HG03558 (cell line): ENCODE measurements at regions not wholly inside any gene's neighbourhood (a gene's known extent, or its start where the extent isn't known, plus 50 kb on each side); places are given as distances from the start of the nearest gene placed in this dataset.
"Not testable (repeated sequence)": the region's sequence is repeated elsewhere in the genome, so short reads cannot be mapped to it uniquely, and the experiment has no call there.

Source experiments
- ATAC-seq: cut with Tn5 transposase; IDR thresholded peaks from one replicate; pipeline ENCODE4 v1.9.1; 2021; ENCODE audit warnings: moderate number of reproducible peaks; ENCODE audit not compliant: unreplicated experiment; ENCODE audit errors: extremely low read depth

DNA sequence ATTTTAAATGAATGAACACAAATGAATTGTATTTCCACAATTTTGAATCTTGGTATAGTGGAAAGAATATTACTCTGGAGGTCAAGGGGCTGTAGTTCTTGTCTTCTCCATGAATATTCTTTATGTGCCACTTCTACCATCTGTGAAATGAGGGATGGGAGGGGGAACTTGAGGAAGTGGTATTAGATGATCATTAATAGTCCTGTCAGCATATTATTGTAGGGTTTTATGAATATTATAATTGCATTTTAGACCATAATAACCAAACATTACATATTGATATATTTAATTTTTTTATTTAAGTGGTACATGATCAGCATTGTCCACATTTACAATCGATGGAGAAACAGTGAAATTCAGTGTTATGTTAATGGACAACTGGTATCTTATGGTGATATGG lies 205.8 kb downstream of the CCDC74A start:
- not testable (repeated sequence) for ATAC-seq

DNA sequence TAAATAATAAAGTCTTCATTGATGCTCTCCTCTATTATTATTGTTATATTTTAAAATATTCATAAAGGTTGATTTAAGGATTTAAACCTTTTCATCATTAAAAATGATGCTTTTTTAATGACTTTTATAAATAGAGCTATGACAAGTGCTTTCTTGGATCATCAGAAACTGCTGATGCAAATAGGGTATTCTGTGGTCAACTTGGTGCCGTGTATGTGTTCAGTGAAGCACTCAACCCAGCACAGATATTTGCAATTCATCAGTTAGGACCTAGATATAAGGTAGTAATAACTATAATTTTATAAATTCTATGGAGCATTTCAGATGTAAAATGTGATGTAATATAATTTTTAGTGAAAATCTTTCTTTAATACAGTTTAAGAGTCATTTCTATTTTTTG lies 208.7 kb downstream of the CCDC74A start:
- peak; percentile 89 for ATAC-seq

- ATAC-seq: not testable (repeated sequence)
Observed at GRCh38 chr2:131738533-131738932, 210.8 kb downstream of the CCDC74A start.

DNA sequence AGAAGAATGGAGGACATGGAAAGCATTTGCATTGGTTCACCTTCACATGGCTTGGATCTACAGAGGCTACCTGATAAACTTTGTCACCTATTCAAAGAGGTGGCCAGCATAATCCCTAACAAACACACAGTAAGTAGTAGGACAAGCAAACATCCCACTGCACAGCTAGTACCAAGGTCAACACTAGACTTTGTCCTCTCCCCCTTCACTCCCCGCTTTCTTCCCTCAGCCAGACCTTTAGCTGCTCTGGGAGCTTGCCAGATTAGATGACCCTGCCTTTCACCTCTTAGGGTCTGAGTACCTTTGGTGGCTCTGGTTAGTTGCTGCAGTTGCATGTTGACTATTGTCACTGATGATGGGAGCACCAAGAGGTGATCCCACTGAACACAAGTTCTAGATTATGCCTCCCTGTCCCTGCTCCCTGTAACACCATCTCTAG lies 211.3 kb downstream of the CCDC74A start:
- not testable (repeated sequence) for ATAC-seq

GRCh38 chr2:131753640-131754561 lies 226.2 kb downstream of the CCDC74A start:
- no peak for ATAC-seq

DNA sequence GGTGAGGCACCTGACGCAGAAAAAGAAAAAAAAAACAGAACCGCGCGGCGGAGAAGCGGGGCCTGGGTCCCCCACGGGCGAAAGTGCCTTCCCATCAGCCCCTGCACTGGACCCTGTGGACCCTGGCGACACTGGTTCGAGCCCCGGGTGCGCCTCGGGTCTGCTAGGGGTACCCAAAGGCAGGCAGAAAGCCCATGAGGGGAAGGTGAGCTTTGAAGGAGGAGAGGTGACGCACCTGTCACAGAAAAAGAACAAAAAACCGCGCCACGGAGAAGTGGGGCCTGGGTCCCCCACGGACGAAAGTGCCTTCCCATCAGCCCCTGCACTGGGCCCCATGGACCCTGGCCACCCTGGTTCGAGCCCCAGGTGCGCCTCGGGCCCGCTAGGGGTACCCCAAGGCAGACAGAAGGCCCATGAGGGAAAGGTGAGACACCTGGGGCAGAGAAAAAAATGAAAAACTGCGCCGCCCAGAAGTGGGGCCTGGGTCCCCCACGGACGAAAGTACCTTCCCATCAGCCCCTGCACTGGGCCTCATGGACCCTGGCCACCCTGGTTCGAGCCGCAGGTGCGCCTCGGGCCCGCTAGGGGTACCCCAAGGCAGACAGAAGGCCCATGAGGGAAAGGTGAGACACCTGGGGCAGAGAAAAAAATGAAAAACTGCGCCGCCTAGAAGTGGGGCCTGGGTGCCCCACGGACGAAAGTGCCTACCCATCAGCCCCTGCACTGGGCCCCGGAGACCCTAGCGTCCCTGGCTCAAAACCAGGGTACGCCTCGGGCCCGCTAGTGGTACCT lies 227.4 kb downstream of the CCDC74A start:
- no peak for ATAC-seq

GRCh38 chr2:131756141-131756907 lies 228.6 kb downstream of the CCDC74A start:
- ATAC-seq: no peak

- not testable (repeated sequence) for ATAC-seq
Observed at GRCh38 chr2:131758941-131759340, 231.3 kb downstream of the CCDC74A start.

DNA sequence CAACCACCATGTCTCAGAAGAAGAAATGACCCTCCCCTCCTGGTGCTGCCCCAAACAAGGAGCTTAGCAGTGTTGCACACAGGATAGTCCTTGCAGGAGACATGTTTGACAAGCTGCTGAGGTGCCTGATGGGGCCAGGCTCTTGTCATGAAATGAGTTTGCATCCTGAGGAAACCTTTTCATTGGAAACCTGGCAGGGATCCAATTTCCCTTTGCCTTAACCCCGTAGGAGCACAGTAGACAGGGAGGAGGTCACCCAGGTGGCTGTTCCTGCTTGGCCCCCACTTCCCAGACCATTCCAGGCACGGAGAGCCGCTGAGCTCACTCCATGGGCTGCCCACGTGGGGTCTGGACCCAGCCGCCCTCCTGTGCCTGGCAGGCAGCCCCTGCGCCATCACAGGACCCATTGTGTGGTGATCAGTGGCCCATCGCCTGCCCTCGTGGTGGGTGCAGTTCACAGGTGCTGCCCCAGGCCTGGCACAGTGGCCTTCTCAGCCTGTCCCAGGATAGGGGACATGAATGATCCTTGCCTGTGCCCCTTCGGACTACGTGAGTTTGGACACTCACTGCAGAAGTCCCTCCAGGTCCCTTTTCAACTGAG lies 247.4 kb downstream of the CCDC74A start:
- ATAC-seq: not testable (repeated sequence)

DNA sequence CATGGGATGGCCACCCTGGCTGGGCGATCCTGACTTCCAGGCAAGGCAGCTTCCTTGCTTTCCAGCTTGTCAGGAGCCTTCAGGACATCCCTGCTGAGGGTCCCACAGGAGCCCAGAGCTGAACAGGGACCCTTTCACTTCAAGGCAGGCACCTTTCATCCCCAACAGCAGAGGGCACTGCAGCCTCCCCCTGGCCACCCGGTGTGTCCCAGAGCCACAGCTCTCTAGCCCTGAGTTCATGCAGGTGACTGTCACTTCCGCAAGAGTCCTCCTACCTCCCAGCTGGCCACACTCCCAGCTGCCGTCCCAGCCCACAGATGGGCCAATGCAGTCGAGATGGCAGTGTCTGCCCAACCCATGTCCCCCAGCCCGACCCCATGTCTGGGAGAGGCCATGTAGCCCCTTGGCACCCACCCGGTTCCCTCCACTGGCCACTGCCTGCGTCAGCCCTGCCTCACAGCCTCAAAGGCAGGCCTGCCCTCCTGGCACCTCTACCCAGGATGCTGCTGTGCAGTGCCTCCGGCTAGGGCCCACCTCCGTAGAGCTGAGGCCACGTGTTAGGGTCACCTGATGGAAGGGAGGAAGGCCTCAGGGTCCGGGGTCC lies 248.3 kb downstream of the CCDC74A start:
- ATAC-seq: not testable (repeated sequence)

- ATAC-seq: not testable (repeated sequence)
Observed at GRCh38 chr2:131780446-131780845, 252.8 kb downstream of the CCDC74A start.

- no peak for ATAC-seq
Observed at GRCh38 chr2:131801210-131801744, 273.6 kb downstream of the CCDC74A start.

DNA sequence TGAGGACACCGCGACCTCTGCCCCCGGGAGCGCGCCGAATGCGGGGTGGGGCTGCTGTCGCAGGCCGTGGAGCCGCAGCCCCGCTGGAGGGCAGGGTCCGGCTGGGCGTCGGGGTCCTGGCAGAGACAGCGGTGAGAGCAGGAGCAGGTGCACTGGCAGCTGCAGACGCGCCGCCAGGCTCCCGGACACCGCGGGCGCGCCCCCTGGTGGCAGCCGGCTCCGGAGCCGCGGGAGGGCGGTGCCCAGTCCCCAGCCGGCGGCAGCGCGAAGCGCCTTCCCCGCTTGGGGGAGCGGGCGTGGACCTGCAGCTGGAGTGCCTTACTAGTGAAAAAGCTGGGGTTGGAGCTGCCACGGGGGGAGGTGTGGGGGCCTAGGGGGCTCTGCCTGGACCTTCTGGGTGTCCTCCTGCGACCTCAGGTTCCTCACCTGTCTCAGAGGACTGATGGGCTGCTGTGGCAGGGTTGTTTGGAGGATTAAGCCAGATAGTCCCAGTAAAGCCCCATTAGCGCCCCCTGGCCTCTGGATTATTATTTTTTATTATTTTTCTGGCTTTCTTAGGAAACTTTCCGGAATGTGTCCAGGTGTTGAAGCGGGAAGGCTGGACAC lies 274.2 kb downstream of the CCDC74A start:
- peak; percentile 88 for ATAC-seq

GRCh38 chr2:131802351-131802836 lies 274.7 kb downstream of the CCDC74A start:
- not testable (repeated sequence) for ATAC-seq

DNA sequence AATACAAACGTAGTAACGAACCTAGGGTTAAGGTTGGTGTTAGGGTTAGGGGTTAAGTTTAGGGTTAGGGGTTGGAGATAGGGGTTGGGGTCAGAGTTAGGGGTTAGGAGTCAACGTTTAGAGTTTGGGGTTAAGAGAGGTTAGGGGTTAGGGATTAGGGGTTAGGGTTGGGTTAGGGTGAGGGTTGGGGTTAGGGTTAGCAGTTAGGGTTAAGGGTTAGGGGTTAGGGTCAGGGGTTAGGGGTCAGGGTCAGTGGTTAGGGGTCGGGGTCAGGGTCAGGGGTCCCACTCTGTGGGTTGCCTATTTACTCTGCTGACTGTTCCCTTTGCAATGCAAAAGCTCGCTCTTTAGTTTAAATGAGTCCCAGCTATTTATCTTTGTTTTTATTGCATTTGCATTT lies 275.5 kb downstream of the CCDC74A start:
- ATAC-seq: not testable (repeated sequence)

- not testable (repeated sequence) for ATAC-seq
Observed at GRCh38 chr2:131812605-131813004, 284.9 kb downstream of the CCDC74A start.

- ATAC-seq: not testable (repeated sequence)
Observed at GRCh38 chr2:131813378-131813777, 285.7 kb downstream of the CCDC74A start.

- ATAC-seq: not testable (repeated sequence)
Observed at GRCh38 chr2:131818267-131818973, 290.7 kb downstream of the CCDC74A start.
